HPDE6-E6E7 (cell line): ENCODE measurements at regions not wholly inside any gene's neighbourhood (a gene's known extent, or its start where the extent isn't known, plus 50 kb on each side); places are given as distances from the start of the nearest gene placed in this dataset.

Source experiments
- DNase-seq: peaks from one replicate; pipeline ENCODE4 v3.0.0; 2011; ENCODE audit warnings: missing footprints; ENCODE audit errors: extremely low spot score

DNA sequence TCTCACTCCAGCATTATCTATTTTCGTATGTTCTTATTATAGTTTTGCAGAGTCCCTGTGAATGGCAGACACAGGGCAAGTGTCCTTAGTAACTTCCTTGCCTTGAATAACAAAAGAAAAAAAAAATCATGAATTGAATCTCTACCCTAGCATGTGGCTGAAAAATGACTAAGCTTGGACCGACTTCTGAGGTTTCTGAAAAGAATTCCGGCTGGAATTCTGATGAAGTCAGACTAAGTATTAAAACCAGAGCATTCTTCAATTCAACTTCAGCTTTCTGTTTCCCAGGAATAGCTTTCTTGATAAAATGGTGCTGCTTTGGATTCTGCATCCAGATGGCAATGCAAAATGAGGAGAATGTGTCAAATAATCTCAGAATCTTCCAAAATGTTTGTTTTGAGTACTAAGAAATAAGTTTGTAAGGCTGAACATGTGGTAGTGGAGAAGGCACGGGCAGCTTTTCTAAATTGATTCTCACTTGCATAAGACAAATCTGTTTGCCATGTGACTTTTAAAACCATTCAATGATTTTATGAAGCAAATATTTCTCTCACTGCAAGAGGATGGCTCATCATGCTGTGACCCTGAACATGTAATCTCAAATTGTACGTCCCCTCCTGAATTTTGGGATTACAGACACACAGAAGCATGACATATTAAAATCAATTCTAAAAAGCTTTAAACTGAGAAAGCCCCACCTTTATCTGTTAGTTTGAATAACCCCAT lies 1462.8 kb upstream of the LRRTM1 start:
- no peak for DNase-seq

DNA sequence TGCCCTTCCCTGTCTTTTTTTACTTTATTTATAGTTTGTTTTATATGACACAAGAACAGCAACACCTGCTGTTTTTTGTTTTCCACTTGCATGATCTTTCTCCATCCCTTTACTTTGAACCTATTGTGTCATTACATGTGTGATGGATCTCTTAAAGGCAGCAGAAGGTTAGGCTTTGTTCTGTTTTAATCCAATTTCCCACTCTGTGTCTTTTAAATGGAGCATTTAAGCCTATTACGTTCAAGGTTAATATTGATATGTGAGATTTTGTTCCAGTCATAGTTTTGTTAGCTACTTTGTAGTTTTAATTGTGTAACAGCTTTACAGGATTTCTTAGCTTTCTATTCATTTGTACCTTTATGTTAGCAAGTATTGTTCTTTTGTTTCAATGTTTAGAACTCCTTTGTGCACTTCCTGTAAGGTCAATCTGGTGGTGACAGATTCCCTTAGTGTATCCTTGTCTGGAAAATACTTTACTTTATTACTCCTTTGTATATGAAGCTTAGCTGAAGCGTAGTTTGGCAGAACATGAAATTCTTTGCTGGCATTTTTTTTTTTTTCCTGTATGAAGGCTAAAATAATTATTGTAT lies 1443.0 kb upstream of the LRRTM1 start:
- DNase-seq, result no peak

- DNase-seq, result no peak
Measured at GRCh38 chr2:81739966-81740365, 1435.4 kb upstream of the LRRTM1 start.

DNA sequence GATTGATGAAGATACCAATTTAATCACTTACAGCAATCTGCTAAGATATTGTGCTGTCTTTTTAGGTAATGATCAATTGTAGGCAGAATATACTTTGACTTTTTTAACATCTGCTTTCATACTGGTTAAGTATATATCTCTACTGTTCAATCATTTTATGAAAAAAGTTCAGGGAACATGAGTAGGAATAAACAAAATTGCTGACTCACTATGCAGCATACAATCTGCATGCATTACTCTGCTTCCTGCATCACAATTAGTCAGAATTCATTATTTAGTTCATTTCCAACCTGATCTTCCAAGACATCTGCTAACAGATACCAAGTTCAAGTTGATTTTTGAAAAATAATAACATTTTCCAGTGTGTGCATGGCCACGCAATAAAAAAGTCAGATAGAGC lies 1430.4 kb upstream of the LRRTM1 start:
- DNase-seq, result no peak

DNA sequence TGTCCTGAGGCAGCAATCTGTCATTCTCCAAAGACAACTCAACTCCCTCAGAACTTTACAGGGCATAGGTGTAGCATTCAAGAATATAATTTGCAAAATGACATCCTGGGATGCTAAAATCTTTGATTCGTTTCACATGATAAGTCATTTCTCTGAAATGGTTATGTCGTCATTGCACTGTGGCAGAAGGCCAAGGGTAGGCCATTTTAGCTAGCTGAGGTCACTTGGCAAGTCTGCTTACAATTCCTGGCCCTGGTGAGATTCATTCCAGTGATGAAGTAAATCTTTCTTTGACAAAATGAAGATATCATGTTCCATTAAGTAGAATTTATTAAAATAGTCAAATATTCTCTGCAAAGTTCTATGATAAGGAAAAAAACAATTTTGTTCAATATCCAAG lies 1410.3 kb upstream of the LRRTM1 start:
- DNase-seq, result no peak

DNA sequence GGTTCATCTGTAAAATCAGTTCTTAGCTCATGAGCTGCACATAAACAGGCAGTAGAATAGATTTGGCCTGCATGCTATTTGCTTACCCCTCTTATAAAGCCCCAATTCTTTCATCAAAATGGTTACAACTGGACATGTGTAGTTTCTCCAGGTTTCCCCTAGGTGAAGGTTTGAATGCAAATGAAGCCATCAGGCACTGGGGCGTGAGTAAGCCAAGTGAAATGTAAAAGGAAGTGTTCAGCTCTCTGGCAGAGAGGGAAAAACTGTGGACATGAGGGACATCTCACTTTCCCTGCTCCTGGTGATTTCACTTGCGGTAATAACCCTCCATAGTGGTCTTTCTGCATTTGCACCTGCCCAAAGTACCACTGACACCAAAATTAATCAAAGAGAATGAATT lies 1402.3 kb upstream of the LRRTM1 start:
- DNase-seq, result no peak

- DNase-seq, result no peak
Measured at GRCh38 chr2:81703831-81704230, 1399.3 kb upstream of the LRRTM1 start.

DNA sequence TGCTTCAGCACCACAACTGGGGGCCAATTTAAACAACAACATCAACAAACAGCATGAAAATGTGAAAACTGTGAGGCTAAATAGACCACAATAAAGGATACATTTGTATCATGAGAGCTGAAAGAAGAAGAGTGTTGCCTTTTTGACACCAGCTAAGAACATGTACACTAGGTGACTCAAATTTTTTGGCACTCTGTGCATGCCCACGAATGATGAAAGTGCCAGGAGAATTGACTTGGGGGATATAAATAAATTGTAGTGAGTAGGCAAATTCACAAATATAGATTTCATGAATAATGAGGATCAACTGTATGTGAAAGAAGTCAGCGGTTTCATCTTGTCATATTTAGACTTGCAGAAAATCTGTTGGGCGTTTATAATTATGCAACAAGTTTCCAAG lies 1388.0 kb upstream of the LRRTM1 start:
- no peak for DNase-seq

GRCh38 chr2:81675641-81676040 lies 1371.1 kb upstream of the LRRTM1 start:
- no peak for DNase-seq

- DNase-seq, result no peak
Measured at GRCh38 chr2:81672923-81673322, 1368.4 kb upstream of the LRRTM1 start.

- DNase-seq, result no peak
Measured at GRCh38 chr2:81672516-81672915, 1368.0 kb upstream of the LRRTM1 start.

DNA sequence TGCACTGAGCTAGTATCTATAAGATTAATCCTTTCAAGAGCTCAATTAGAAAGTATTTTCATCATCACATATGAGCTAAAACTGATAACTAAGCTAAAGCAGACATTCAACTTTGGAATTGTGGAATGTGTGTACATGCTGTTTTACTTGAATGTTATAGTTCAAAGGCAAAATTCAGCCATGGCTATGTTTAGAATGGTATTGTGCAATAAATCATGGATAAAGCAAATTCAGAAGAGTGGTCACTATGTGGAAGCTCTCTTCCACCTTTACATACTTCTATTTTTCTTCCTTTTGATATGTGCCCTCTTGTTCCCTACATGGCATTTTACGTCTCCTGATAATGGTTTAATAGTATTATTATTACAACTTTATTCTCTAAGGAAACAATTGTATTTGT lies 1366.3 kb upstream of the LRRTM1 start:
- no peak for DNase-seq

DNA sequence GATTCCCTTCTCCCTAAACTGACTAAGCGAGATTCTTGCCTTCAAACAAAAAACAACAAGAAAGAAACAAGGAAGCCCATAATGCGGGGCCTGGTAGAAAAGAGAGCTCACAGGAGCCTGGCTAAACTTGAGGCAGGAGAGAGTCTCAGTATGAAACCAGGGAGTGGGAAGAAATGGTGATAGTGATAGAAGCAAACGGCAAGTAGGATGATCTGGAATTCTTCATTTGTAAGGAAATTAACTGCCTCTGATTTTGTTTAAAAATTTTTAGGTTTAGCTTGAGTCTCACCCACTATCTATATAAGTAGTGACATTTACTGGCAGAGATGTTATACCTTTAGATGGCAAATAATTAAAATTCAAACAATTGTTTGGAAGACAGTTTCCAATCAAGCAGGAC lies 1356.5 kb upstream of the LRRTM1 start:
- no peak for DNase-seq

DNA sequence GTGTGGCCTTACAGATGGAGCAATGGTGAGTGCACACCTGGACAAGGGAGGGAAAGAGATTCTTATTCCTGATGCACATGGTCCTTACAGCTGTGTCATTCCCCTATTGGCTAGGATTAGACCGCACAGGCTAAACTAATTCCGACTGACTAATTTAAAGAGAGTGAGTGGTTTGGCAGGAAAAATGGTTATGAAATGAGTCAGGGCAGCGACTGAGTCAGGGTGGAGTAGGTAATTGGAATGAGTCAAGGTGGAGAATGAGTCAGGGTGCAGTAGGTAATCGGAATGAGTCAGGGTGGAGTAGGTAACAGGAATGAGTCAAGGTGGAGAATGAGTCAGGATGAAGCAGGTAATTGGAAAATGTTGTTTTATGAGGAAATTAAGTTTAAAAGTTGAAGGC lies 1353.7 kb upstream of the LRRTM1 start:
- DNase-seq, result peak; percentile 37

- peak; percentile 8 for DNase-seq
Measured at GRCh38 chr2:81650048-81650971, 1345.8 kb upstream of the LRRTM1 start.

DNA sequence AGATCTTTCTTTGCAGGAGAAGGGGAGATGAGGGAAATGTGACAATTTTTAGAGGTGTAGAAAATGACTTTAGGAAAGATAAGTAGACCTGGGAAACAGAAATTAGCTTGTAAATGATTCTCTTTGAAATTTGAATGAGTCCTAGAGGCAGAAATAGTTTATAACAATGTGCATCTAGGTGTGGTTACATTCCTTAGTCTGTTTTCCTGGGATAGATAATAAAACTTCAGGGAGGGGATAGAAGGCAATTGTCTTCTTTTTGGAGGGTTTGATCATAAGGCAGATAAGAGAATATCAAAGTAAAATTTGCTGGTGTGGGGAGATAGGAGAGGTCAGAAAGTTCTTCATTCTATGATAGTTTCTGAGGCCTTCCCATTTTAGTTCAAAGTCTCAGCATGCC lies 1344.3 kb upstream of the LRRTM1 start:
- DNase-seq, result no peak

DNA sequence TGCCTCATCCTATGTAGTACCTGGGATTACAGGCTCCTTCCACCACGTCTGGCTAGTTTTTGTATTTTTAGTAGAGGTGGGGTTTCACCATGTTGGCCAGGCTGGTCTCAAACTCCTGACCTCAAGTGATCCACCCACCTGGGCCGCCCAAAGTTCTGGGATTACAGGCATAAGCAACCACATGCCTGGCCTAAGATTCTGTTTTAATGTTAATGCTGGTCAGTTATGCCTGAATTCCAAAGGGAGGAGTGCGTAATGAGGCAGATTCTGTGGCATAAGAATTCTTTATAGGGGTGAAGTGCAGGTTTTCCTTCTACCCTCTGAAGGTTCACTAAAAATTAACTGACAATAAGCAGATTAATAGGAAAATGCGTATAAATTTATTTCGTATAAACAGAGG lies 1343.8 kb upstream of the LRRTM1 start:
- no peak for DNase-seq

DNA sequence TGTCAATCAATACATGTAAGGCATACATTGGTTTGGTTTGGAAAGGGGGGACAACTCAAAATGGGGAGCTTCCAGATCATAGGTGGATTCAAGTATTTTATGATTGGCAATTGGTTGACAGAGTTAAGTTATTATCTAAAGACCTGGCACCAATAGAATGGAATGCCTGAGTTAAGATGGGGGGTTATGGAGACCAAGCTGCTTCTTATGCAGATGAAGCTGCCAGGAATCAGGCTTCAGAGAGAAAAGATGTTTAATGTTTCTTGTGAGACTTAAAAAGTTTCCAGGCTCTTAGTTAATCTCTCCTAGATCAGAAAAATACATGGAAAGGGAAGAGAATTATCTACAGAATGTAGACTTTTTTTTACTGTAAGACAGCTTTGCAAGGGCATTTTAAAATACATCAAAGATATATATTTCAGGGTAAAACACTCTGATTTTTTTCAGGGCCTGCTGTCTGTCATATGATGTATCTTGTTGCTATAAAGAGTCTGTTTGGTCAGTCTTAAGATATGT lies 1343.2 kb upstream of the LRRTM1 start:
- no peak for DNase-seq

GRCh38 chr2:81645745-81646301 lies 1341.3 kb upstream of the LRRTM1 start:
- DNase-seq, result no peak

DNA sequence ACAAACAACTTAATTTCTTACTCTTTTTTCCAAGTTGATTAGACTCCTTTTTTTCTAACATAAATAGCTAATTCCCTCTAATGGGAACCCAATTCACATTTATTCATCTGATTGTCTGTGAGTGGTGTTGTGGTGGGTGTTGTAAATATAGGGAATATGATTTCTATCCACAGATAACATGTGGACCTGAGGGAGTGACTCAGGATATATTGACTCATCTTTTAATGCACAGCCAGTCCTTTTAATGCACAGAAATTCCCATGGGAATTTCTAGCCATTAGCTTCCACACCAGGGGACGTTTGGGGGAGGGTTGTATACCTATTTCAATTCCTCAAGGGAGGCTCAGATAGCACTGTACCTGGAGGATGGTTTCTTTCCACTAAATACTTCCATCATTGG lies 1339.6 kb upstream of the LRRTM1 start:
- DNase-seq, result no peak

GRCh38 chr2:81624825-81625224 lies 1320.3 kb upstream of the LRRTM1 start:
- no peak for DNase-seq

DNA sequence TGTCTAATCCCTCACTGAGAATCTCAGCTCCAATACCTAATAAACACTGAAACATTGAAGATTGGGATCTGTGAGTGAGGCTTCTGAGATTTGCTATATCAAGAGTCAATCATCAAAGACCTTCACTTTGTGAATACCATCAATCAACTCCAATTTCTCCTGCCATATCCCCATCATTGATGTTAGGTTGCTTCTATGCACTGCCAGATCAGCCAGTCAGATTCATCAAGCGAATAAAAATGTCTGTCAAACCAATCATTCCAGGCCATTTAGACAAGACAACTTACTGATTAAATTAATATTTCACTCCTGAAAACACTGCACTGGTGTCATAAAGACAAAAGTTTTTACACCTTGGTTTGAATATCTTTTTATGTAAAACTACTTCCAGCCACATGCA lies 1295.5 kb upstream of the LRRTM1 start:
- no peak for DNase-seq
